ENCODE measurements at regions not wholly inside any gene's neighbourhood (a gene's known extent, or its start where the extent isn't known, plus 50 kb on each side); places are given as distances from the start of the nearest gene placed in this dataset.

DNA sequence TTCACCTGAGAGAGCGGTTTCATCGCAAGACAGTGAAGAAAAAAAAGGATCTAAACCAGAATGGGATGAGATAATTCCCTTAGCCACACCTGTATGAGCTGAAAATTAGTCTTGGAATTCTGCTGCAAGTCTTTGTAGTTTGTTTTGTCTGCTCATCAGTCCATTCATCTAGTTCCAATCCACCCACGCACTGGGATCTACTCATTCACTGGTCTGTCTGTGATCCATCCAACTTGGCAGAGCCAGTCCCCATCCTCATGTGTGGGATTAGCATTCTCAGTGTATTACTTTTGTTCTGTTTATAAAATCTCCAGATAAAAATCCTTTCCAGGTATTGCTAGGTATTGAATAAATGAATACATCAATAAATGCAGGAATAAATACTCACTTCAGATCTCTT lies 266.5 kb upstream of the USP24 start:
- no peaks in the 10 kb centered on the region for H3K36me3 ChIP-seq
- 81% methylated on average over 3 of the region's 3 CpGs for WGBS

DNA sequence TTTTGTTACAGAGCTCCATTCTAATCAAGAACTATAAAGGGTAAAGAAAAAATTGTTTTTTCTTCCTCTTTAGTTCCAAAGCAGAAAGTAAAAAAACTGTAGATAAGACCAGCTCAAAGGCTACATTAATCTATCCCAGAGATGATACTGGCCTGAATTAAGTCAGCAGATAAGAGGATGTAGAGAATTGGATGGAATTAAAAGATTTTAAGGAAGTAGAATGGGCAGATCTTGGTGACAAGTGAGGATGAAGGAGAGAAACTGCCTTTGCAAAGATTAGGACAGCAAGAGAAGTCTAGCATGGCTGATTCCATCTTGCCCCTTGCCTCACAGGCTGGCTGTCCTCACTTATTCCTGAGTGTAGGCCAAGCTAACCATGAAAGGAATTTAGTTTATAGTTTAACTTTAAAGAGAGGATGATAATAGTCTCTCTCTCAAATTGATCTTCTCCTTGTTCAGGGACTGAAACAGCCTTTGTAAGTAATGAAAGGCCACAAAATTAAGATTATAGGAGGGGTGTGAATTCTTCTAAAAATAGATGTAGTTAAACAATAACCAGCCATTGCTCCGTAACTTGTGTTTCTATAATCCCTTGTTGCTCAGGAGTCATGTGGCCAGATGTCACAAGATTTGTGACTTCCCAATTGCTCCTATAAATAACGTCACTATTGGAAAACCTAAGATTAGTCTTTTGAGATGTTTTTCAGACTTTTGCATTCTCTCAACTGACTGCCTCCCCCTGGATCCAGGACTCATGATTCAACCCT lies 265.0 kb upstream of the USP24 start:
- Histone ChIP-seq H3K4me1 (replicated peaks) (no peaks in the 10 kb centered on the region), H3K9me3 (no peaks in the 10 kb centered on the region), H3K4me3 (no peak overlapping the region), H3K27ac (no peak overlapping the region), H3K27me3 (replicated peaks; ENCODE audit: insufficient read depth) (no peaks in the 10 kb centered on the region), H3K36me3 (no peaks in the 10 kb centered on the region)
- DNase-seq (ENCODE audit: low spot score), result no peak
- intact Hi-C loops (cut with DNase I), result no loop called here
- TF ChIP-seq, protein P1, sequence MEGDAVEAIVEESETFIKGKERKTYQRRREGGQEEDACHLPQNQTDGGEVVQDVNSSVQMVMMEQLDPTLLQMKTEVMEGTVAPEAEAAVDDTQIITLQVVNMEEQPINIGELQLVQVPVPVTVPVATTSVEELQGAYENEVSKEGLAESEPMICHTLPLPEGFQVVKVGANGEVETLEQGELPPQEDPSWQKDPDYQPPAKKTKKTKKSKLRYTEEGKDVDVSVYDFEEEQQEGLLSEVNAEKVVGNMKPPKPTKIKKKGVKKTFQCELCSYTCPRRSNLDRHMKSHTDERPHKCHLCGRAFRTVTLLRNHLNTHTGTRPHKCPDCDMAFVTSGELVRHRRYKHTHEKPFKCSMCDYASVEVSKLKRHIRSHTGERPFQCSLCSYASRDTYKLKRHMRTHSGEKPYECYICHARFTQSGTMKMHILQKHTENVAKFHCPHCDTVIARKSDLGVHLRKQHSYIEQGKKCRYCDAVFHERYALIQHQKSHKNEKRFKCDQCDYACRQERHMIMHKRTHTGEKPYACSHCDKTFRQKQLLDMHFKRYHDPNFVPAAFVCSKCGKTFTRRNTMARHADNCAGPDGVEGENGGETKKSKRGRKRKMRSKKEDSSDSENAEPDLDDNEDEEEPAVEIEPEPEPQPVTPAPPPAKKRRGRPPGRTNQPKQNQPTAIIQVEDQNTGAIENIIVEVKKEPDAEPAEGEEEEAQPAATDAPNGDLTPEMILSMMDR (IDR thresholded peaks at IDR 0.05), result no peak
- no peak for TF ChIP-seq POLR2A (IDR thresholded peaks at IDR 0.05)
- no peak for TF ChIP-seq POLR2AphosphoS5 (IDR thresholded peaks at IDR 0.05)
- WGBS, result 83% methylated on average over 2 of the region's 2 CpGs

More for the DNA sequence above, 266.5 kb upstream of the USP24 start:
- no peaks in the 10 kb centered on the region for H3K4me1 ChIP-seq (replicated peaks)
- H3K9me3 ChIP-seq, result no peaks in the 10 kb centered on the region
- TF ChIP-seq POLR2A (IDR thresholded peaks at IDR 0.05) (no peak), POLR2AphosphoS5 (IDR thresholded peaks at IDR 0.05) (no peak)
- TF ChIP-seq, protein P1 (IDR thresholded peaks at IDR 0.05), result no peak
- DNase-seq (ENCODE audit: low spot score), result no peak
- H3K4me3 ChIP-seq, result no peak overlapping the region
- intact Hi-C loops (cut with DNase I), result no loop called here
- H3K27ac ChIP-seq, result no peak overlapping the region
- H3K27me3 ChIP-seq (replicated peaks; ENCODE audit: insufficient read depth), result no peaks in the 10 kb centered on the region

DNA sequence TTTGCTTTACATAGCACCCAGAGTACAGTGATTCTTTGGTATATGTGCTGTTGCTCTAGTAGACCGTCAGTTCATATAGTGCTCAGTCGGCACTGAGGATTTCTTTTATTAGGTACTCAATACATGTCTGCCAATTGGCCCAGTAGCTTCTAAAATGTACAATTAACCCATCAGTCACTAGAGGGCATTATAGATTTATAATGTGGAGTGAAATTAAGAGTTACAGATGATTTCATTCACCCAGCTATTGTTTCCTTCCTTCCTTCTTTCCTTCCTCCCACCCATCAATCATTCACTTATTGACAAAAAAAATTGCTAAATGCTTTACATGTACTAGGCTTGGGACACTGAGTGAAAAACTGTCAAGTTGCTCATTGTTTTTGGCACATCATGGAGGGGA lies 263.6 kb upstream of the USP24 start:
- H3K4me1 ChIP-seq (replicated peaks), result no peaks in the 10 kb centered on the region
- intact Hi-C loops (cut with DNase I), result no loop called here
- H3K4me3 ChIP-seq, result no peak overlapping the region
- H3K36me3 ChIP-seq, result no peaks in the 10 kb centered on the region
- no peaks in the 10 kb centered on the region for H3K9me3 ChIP-seq
- DNase-seq (ENCODE audit: low spot score), result no peak
- H3K27me3 ChIP-seq (replicated peaks; ENCODE audit: insufficient read depth), result no peaks in the 10 kb centered on the region
- H3K27ac ChIP-seq, result no peak overlapping the region
- TF ChIP-seq, protein P1 (IDR thresholded peaks at IDR 0.05), result no peak
- TF ChIP-seq POLR2AphosphoS5 (IDR thresholded peaks at IDR 0.05) (no peak), POLR2A (IDR thresholded peaks at IDR 0.05) (no peak)
- WGBS, result 31% methylated on average over 2 of the region's 2 CpGs

DNA sequence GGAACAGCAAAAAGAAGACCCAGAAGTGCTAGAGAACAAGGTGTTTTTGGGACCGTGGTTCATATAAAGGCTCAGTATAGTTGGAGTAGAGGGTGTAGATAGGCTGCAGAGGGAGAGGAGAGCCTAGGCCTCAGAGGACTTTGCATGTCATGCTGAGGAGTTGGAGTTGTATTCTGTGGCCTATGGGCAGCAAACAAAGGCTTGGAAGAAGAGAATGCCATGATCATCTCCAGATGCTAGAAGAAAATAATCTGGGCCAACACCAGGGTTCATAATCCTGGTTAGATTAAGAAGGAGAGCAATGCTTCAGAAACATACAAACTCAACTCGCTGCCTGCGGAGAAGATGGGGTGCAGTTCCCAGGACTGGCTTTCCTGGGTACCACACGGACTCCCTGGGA lies 262.8 kb upstream of the USP24 start:
- no peak for DNase-seq (ENCODE audit: low spot score)
- no peak overlapping the region for H3K27ac ChIP-seq
- 95% methylated on average over 4 of the region's 4 CpGs for WGBS

More for the DNA sequence above, 262.8 kb upstream of the USP24 start:
- Histone ChIP-seq H3K9me3 (no peaks in the 10 kb centered on the region), H3K4me3 (no peak overlapping the region), H3K4me1 (replicated peaks) (no peaks in the 10 kb centered on the region), H3K36me3 (no peaks in the 10 kb centered on the region), H3K27me3 (replicated peaks; ENCODE audit: insufficient read depth) (no peaks in the 10 kb centered on the region)
- intact Hi-C loops (cut with DNase I), result no loop called here
- TF ChIP-seq, protein P1 (IDR thresholded peaks at IDR 0.05), result no peak
- no peak for TF ChIP-seq POLR2AphosphoS5 (IDR thresholded peaks at IDR 0.05)
- TF ChIP-seq POLR2A (IDR thresholded peaks at IDR 0.05), result no peak

Measured in prostate gland (tissue), 2 donors.